Suppressor macrophage (primary cell): ENCODE measurements at regions not wholly inside any gene's neighbourhood (a gene's known extent, or its start where the extent isn't known, plus 50 kb on each side); places are given as distances from the start of the nearest gene placed in this dataset.
"Not testable (repeated sequence)": the region's sequence is repeated elsewhere in the genome, so short reads cannot be mapped to it uniquely, and the experiment has no call there.

Source experiments
- DNase-seq, 4 experiments: peaks; one replicate each; pipeline ENCODE4 v3.0.0-alpha.2; 2020 to 2022

DNA sequence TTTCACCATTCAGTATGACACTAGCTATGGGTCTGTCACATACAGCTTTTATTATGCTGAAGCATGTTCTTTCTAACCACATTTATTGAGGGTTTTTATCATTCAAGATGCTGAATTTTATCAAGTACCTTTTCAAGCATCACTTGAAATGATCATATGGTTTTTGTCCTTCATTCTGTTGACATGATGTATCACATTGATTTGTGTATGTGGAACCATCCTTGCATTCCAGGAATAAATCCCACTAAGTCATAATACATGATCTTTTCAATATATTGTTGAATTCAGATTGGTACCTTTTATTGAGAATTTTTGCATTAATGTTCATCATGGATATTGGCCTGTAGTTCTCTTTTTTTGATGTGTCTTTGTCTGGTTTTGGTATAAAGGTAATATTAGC, 317.4 kb downstream of the NNT start:
- DNase-seq: no peak

DNA sequence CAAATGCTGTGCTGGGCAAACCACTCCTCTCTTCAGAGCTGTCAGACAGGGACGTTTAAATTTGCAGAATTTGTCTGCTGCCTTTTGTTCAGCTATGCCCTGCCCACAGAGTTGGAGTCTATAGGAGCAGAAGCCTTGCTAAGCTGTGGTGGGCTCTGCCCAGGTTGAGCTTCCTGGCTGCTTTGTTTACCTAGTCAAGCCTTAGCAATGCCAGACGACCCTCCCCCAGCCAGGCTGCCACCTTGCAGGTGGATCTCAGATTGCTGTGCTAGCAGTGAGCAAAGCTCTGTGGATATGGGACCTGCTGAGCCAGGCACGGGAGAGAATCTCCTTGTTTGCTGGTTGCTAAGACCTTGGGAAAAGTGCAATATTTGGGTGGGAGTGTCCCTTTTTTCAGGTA, 314.9 kb downstream of the NNT start:
- DNase-seq: no peak

DNA sequence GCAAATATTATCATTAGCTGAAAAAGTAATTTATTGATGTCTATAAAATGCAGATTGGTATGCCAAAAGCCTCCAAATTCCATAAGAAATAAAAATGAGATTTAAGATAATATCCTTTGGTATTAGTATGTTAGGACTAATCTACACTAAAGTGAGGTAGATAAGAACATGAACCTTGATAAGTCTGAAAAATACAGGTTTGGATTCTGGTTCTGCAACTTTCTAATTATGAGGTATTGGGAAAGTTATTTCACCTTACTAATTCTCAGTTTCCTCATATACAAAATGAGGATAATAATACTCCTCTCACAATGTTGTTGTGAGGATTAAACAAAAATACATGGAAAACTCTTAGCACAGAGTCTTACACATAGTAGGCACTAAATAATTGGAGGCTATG, 300.1 kb downstream of the NNT start:
- DNase-seq: no peak

DNA sequence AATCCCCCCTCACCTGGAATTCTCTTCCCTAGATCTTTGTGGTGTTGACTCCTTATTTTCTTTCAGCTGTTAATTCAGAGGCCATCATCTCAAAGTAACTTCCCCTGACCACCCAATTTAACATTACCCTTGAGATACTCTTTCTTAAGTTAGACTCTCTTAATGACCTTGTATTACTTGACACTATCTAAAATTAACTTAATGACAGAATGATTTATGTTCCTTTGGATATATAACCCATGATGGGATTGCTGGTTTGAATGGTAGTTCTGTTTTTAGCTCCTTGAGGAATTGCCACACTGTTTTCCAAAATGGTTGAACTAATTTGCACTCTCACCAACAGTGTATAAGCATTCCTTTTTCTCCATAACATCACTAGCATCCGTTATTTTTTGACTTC, 298.0 kb downstream of the NNT start:
- DNase-seq: no peak

DNA sequence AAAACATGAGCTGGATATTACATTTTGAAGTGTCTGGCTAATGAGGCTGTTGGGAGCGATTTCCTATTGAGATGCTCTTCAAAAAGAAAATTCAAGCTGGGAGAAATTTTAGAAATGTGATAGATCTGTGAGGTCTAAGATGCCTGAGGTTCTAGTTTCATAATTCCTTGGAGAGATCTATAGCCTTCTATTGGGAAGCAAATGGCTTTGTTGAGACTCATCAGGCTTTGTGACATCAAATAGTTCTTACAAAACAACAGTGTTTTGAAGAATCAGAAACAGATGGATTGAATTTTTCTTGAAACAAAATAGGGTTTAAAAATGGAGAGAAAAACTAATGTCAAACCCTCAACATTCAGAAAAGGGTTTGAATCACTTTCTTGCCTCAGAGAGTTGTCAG, 292.9 kb downstream of the NNT start:
- no peak for DNase-seq

DNA sequence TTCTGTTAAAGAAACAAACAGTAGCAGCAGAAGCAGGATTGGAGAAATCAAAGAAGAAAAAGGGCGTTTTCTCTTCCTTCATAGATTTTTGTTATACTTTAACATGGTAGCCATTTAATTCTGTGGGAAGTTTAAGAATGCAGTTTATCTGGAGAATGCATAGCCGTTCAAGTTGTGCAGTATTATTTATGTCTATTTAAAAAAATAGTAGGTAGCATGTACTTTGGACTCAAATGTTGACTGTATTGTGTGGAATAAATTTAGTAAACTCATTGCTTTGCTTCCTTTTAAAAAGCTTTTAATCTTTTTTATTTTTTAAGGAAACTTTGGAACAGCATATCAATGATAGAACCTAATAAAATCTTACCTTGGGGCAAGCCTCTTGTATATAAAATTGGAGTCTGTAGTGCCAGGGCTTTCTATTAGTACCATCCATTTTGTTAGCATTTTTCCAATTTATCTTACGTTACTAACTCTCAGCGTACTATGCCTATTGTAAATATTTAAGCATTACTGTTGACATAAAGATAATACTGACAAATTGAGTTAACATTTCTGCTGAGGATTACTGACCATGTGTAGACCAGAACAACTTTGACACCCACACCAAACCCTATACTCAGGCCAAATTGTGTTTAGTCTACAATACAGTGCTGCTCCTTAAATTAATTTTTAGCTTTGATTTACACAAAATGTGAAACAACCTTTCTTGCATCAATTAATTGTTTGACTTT, 291.1 kb downstream of the NNT start:
- no peak for DNase-seq

DNA sequence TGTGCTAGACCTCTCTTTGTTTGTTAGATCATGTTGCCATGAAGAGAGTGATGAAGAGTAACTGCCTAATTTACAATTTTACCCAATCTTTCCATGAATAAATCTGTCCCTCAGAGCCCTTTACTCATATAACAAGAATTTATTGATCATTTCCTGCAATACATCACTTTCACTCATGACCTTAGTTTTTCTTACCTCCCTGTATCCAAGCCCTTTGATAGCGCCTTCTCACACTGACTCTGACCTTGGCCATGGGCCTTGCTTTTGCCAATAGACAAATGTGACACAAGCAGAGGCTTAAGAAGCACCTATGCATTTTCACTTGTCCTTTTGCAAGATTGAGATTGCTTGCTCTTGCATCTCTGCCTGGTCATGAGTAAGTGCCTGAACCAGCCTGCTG, 288.1 kb downstream of the NNT start:
- DNase-seq: no peak

DNA sequence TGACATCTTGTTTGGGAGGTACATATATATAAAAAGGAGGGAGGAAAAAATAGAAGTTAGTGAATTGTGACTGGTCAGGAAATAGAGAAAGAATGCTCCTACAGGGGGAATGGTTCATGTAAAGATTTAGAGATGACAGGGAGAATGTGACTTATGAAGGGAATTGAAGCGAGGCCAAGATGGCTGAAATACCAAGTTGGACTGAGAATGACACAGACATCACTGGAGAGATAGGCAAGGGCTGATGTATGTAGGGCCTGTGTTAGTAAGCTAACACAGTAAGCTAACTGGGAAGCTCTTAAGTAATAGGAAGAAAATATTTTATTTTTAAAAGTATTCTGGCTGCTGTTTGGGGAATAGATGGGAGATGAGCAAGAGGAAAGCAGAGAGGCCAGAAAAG, 286.3 kb downstream of the NNT start:
- no peak for DNase-seq

DNA sequence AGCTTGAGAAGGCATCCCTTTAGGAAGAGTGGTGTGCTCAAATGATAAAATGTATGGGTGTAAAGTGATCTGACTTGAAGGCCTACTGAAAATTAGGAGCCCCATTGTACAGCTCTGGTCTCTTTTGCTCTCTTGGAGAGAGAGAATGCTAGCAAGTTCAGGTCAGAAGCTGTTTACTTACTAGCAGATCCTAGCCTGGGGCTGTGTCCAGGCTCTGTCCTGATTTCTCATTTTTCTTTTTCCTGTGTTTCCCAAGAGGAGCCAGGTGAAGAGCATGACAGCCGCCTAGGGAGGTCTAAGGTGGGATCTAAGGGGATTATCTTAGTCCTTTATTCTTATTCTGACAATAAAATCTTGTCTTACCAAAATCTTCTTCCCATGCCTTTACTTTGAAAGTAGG, 272.8 kb downstream of the NNT start:
- no peak for DNase-seq

DNA sequence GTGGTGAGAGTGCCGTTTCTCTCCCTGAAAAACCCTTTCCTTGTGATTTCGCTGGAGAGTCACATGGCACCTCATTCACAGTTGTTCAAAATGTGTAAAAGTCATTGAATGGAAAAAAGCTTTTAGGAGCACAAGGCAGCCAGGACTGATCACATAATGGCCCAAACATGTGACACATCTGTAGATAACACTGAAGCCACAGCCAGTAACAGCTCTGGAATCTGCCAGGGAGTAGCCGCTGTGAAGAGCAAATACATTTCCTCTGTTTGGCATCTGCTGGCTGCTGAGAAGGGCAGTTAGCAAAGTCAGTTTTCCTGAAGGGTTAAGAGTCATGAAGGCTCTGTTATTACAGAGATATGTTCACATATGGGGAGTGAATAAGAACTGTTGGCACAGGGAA, 271.8 kb downstream of the NNT start:
- no peak for DNase-seq

DNA sequence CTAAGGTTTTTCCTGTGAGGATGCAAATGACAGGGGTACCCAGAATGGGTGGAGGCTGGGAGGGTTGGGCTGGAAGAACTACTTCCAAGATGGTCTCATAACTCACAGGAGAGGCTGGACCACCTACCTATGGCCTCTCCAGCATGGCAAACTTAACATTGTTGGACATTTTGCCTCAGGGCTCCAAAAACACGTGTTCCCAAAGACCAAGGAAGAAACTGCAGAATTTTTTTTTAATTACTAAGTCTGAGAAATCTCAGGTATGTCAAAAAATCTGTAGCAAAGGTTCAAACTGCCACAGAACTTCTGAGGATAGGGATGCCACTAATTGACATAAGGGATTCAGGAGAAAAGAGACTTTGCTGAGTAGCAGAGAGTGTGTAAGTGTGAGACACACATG, 270.8 kb downstream of the NNT start:
- DNase-seq: no peak

DNA sequence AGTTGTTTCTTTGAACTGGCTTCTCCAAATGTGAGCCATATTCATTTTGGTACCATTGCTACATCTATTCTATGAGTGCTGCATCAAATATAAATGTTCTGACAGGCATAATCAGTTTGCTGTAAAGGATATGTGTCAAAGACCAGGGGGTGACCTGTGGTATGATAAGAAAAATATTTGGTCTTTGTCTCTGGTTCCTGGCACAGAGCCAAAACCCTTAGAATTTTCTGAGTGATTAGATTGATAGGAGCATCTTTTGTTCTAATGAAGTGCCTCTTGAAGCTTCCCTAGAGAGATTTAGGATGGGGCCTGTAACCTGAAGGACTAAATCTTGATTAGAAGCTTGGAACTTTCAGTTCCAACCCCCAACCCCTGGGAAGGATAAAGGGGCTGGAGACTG, 256.3 kb downstream of the NNT start:
- DNase-seq: no peak

DNA sequence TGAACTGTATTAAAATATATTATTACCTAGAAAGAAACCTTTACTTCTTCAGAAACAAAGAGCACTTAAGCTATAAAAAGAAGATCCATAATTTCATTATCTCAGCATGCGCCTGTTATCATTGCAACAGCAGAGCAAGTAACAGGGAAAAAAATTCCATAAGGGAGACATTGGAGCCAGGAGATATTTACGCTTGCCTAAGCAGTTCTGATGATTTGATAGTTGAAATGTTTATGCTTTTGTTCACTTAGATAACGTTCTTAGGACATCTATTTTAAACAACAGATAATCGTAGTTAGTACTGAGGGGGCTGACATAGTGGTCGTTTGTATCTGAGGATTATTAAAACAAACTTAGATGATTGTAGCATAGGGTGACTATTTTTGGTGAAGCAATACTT, 252.5 kb downstream of the NNT start:
- DNase-seq: no peak

DNA sequence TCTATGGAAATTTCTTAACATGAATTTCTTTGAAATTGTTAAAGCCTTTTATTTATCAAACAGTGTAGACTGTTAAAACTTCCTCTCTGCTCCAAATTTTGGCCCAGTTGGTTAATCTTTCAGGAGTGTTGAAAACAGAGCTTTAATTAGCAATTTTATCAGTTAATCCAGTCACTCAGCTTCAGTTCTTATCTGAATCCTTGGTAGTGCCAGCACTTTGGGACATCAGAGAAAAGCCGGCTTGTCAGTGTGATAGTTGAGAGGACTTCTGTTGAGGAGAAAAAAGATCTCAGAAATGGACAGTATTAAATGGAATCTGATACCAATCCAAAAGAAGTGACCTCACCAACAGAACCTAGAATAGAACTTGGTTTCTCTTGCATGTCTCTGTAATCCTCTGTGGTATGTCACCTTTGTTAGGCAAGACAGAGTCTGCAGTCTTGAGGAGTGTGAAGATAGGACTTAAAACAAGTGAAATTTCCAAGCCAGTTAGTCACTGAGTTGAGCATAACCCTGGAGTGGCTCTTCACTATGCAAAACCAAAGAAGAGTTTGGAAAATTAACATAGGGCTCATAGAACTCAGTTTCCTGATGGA, 251.8 kb downstream of the NNT start:
- DNase-seq: no peak

DNA sequence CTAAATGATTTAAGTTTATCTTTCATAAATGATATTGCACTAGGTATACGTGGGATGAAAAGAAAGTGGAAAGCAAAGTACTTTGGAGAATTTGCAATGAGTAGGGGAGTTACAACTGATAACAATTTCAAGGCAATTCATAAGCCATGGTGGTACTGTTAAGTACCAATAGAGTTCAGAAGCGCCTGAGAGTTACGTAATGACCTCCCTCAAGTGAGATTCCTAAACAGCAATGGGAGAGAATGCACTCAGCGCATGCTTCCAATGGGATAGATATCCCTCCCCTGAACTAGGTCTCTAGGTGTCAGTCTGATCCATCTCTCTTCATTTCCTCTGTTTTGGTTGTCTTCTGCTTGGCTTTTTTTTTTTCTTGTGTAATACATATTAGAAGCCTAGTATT, 249.3 kb downstream of the NNT start:
- no peak for DNase-seq

DNA sequence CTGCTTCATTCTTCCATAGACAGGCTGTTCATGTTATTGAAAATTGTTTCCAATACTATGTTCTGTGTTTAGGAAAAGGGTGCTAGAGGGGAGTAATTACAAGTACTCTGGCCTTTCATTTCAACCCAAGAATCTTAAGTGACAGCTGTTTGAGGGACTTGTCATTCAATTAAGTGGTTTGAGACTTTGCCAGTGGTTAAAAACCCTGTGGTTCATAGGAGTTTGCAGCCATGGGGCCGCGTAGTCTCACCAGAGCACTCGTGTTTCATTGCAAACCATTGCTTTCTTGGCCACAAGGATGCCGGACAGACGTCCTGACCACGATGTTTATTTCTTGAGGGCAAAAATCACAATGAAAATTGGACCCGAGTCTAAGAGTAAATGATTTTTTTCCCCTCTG, 248.8 kb downstream of the NNT start:
- no peak for DNase-seq

DNA sequence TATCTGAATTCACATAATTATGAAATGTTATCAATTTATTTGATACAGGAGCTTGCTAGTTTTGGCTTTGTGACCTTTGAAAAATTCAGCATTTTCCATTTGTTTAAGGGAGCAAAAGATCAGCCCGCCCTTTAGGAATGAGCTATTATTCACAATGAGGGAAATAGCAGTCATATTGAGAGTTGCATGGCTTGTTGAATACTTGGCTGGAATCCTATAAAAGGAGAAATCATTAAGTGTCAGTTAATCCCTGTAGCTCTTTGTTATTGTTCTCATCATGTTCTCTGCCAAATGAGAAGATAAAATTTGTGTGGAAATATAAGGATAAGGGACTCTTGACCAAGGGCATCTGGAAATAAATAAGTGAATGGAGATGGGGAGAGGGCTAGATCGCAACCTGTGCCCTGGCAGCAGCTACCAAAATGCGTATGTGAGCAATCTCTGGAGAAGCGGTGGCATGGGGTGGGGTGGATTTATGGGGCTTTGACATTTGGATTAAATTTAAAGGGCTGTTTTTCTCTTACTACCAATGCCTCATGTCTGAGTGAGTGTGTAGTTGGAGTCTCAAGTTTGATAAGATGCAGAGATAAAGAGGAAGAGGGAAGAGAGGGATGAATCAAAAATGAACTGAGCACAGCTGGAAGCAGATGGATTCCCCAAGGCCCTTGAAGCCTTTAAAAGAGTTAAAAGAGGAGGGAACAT, 237.6 kb downstream of the NNT start:
- no peak for DNase-seq

DNA sequence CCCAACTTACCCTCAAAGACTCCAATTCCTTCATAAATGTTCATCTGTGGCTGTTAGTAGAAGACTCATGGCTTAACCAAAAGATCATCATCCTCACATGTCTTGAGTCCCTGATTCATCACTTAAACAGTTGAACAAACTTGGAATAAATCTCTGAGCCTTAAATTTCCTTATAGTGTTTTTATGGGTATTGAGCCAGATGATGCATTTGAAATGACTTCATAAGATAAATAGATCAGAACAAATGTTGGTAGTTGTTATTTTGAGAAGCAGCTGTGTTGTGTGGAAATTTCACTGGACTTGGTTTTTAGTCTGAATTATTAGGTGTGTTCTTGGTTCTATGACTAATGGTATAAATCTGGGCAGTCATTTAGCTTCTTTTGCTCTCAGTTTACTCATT, 236.2 kb downstream of the NNT start:
- DNase-seq: no peak

DNA sequence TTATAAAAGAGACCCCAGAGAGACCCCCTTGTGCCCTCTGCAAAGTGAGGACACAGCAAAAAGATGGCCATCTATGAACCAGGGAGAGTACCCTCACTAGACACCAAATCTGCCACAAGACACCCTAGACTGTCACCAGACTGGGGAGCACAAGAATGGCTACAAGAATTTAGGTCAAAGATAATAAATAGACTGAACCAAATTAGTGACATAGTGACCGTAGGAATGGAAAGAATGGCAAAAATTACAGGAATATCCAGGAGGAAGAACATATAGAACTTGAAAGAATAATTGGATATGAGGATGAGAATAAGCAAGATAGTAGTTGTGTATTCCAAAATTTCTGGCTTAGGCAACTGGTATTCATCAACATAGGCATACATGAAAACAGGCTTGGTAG, 235.0 kb downstream of the NNT start:
- no peak for DNase-seq

DNA sequence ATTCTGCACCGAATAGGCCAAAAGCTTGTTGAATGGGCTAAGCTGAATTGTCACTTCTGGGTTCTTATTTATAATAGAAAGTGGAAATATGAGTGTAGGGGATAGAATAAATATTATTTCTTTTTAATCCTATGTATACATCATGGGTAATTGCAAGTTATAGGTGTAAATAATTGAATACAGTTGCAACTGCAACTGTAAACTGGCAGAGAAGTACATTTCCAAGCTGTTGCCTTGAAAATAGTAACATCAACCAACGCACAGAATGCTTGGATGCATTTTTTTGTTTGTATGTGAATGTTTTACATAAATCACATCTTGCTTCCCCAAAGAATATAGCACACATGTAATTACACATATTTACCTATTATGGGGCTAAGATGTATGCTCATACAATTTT, 234.1 kb downstream of the NNT start:
- no peak for DNase-seq

DNA sequence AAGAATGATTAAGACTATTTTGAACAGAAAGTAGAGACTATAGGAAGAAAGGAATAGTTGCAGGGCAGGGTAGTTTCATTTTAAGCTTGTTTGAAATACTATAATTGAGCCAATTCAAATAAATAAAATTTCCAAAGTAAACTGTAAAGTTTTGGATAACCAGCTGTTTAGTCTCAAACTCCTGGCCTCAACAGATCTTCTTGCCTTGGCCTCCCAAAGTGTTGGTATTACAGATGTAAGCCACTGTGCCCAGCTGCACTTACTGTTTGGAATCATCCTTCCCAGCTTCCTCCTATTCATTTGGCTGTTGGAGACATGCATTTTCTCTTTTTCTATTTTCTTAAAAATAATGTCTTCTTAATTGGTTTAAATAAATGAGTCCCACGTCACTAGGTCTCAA, 231.0 kb downstream of the NNT start:
- no peak for DNase-seq

DNA sequence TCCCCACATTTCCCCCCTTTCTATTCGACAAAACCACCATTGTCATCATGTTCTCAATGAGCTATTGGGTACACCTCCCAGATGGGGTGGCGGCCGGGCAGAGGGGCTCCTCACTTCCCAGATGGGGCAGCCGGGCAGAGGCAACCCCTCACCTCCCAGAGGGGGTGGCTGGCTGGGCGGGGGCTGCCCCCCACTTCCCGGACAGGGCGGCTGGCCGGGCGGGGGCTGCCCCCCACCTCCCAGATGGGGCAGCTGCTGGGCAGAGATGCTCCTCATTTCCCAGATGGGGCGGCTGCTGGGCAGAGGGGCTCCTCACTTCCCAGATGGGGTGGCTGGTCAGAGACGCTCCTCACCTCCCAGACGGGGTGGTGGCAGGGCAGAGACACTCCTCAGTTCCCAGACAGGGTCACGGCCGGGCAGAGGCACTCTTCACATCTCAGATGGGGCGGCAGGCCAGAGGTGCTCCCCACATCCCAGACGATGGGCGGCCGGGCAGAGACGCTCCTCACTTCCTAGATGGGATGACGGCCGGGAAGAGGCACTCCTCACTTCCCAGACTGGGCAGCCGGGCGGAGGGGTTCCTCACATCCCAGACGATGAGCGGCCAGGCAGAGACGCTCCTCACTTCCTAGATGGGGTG, 221.5 kb downstream of the NNT start:
- DNase-seq: not testable (repeated sequence)

DNA sequence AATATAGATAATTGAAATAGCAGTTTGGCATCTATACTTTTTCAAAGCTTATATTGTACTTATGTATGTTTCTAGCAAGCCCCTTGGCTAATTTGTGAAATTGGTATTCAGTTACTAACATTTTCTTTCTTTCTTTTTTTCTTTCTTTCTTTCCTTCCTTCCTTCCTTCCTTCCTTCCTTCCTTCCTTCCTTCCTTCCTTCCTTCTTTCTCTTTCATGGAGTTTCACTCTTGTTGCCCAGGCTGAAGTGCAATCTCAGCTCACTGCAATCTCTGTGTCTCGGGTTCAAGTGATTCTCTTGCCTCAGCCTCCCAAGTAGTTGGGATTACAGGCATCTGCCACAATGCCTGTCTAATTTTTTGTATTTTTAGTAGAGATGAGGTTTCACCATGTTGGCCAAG, 215.4 kb downstream of the NNT start:
- not testable (repeated sequence) for DNase-seq

DNA sequence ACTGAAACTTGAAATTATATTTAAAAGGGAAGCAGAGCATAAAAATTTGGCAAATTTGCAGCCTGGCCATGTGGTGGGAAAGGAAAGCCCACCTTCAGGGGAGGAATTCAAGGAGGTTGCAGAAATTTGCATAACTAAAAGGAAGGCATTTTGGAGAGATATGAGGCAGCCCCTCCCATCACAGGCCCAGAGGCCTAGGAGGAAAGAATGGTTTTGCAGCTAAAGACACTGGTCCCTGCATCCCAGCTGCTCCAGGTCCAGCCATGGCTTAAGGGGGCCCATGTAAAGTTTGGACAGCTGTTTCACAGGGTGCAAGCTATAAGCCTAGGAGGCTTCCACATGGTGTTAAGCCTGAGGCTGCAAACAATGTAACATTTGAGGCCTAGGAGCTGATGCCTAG, 212.5 kb downstream of the NNT start:
- DNase-seq: no peak
